ENCODE measurements at regions not wholly inside any gene's neighbourhood (a gene's known extent, or its start where the extent isn't known, plus 50 kb on each side); places are given as distances from the start of the nearest gene placed in this dataset.
"Not testable (repeated sequence)": the region's sequence is repeated elsewhere in the genome, so short reads cannot be mapped to it uniquely, and the experiment has no call there.

DNA sequence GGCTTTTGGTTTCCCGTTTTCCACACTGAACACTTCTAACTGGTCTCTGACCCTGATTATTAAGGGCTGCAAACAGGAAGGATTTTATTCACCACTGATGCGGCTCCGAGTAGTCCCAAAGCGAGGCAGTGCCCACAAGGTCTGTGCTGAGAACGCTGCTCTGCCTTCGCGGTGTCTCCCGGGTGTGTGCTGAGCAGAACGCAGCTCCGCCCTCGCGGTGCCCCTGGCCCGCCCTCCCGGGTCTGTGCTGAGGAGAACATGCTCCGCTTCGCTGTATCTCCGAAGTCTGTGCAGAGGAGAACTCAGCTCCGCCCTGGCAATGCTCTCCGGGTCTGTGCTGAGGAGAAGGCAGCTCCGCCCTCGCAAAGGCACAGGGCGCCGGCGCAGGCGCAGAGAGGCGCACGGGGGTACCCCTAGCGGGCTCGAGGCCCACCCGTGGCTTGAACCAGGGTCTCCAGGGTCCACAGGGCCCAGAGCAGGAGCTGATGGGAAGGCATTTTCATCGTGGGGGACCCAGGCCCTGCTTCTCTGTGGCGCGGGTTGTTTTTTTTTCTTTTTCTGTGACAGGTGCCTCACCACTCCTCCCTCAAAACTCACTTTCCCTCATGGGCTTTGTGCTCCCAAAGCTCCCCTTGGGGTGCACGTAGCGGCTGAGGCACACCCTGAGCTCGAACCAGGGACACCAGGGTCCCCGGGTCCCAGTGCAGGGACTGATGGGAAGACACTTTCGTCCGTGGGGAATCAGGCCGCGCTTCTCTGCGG is 167.7 kb upstream of the ZNG1F start:
- TF ChIP-seq POLR2A, EP300 (IDR thresholded peaks at IDR 0.05): not testable (repeated sequence)
- TF ChIP-seq, protein P1, sequence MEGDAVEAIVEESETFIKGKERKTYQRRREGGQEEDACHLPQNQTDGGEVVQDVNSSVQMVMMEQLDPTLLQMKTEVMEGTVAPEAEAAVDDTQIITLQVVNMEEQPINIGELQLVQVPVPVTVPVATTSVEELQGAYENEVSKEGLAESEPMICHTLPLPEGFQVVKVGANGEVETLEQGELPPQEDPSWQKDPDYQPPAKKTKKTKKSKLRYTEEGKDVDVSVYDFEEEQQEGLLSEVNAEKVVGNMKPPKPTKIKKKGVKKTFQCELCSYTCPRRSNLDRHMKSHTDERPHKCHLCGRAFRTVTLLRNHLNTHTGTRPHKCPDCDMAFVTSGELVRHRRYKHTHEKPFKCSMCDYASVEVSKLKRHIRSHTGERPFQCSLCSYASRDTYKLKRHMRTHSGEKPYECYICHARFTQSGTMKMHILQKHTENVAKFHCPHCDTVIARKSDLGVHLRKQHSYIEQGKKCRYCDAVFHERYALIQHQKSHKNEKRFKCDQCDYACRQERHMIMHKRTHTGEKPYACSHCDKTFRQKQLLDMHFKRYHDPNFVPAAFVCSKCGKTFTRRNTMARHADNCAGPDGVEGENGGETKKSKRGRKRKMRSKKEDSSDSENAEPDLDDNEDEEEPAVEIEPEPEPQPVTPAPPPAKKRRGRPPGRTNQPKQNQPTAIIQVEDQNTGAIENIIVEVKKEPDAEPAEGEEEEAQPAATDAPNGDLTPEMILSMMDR (IDR thresholded peaks at IDR 0.05) = not testable (repeated sequence)

Data from ovary (tissue), 3 donors.